ENCODE measurements at regions not wholly inside any gene's neighbourhood (a gene's known extent, or its start where the extent isn't known, plus 50 kb on each side); places are given as distances from the start of the nearest gene placed in this dataset.

- TF ChIP-seq, protein P1, sequence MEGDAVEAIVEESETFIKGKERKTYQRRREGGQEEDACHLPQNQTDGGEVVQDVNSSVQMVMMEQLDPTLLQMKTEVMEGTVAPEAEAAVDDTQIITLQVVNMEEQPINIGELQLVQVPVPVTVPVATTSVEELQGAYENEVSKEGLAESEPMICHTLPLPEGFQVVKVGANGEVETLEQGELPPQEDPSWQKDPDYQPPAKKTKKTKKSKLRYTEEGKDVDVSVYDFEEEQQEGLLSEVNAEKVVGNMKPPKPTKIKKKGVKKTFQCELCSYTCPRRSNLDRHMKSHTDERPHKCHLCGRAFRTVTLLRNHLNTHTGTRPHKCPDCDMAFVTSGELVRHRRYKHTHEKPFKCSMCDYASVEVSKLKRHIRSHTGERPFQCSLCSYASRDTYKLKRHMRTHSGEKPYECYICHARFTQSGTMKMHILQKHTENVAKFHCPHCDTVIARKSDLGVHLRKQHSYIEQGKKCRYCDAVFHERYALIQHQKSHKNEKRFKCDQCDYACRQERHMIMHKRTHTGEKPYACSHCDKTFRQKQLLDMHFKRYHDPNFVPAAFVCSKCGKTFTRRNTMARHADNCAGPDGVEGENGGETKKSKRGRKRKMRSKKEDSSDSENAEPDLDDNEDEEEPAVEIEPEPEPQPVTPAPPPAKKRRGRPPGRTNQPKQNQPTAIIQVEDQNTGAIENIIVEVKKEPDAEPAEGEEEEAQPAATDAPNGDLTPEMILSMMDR (conservative IDR thresholded peaks at IDR 0.05; ENCODE audit: low read depth, low read length): no peak
- DNase-seq (ENCODE audit: low read depth): no peak
- no peak overlapping the region for H3K4me3 ChIP-seq (ENCODE audit: low read depth, low read length)
These were observed 50.3 kb upstream of the GADD45G start for GRCh38 chr9:89554307-89555035.

GRCh38 chr9:89553451-89554010 is 51.3 kb upstream of the GADD45G start:
- DNase-seq (ENCODE audit: low read depth): no peak
- TF ChIP-seq, protein P1 (conservative IDR thresholded peaks at IDR 0.05; ENCODE audit: low read depth, low read length): no peak
- H3K4me3 ChIP-seq (ENCODE audit: low read depth, low read length): no peak overlapping the region

- DNase-seq (ENCODE audit: low read depth): peak; percentile 68
- TF ChIP-seq, protein P1 (conservative IDR thresholded peaks at IDR 0.05; ENCODE audit: low read depth, low read length): no peak
- peak overlapping the region; percentile 50 for H3K4me3 ChIP-seq (ENCODE audit: low read depth, low read length)
These were observed 52.5 kb upstream of the SEMA4D start for GRCh38 chr9:89550346-89550927.

GRCh38 chr9:89549031-89549644 is 51.2 kb upstream of the SEMA4D start:
- peak overlapping the region; percentile 50 for H3K4me3 ChIP-seq (ENCODE audit: low read depth, low read length)
- TF ChIP-seq, protein P1 (conservative IDR thresholded peaks at IDR 0.05; ENCODE audit: low read depth, low read length): peak; percentile 98
- DNase-seq (ENCODE audit: low read depth): no peak

GRCh38 chr9:89548071-89548638 is 50.2 kb upstream of the SEMA4D start:
- TF ChIP-seq, protein P1 (conservative IDR thresholded peaks at IDR 0.05; ENCODE audit: low read depth, low read length): no peak
- H3K4me3 ChIP-seq (ENCODE audit: low read depth, low read length): no peak overlapping the region
- DNase-seq (ENCODE audit: low read depth): no peak

Data from epithelial cell of proximal tubule (primary cell).